GM12892 (cell line): ENCODE measurements at regions not wholly inside any gene's neighbourhood (a gene's known extent, or its start where the extent isn't known, plus 50 kb on each side); places are given as distances from the start of the nearest gene placed in this dataset.

ENCODE experiments used
- DNase-seq: peaks from one replicate; pipeline ENCODE4 v3.0.0; 2011; ENCODE audit not compliant: insufficient read length
- FAIRE-seq: peaks from 2 replicates; lab custom pipeline; 2011; peaks lifted over from hg19 to GRCh38; lab: Jason Lieb, UNC
- POLR2A ChIP-seq: IDR thresholded peaks from 2 replicates; pipeline ENCODE4 v1.6.1; 2011; ENCODE audit warnings: low read depth, low read length, control low read depth
- POLR2AphosphoS5 ChIP-seq: IDR thresholded peaks from 2 replicates; pipeline ENCODE4 v1.6.1; 2011; ENCODE audit warnings: low read depth, low read length, control low read depth
- TAF1 ChIP-seq: IDR thresholded peaks from 2 replicates; pipeline ENCODE4 v1.6.1; 2011; ENCODE audit warnings: low read depth, mild to moderate bottlenecking, control low read depth, low read length, borderline replicate concordance

DNA sequence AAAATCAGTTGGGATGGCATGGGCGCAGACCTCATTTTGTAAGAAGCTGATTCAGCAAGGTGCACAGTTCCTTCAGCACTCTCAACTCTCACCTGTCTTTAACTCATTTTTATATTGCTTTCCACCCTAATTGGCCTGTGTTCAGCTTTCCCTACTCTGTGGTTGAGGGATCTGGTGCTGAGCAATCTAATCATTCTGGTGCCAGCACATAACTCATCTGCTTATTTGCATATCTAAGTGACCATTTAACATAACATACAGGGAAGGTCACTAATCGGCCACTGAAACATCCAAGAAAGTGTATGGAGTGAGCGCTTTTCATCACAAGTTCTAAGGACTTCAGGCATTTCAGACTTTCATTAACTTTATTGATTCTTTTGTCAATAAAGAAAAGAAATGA, 303.4 kb upstream of the ROPN1 start:
- FAIRE-seq (no peak), DNase-seq (no peak)
- no peak for TF ChIP-seq TAF1
- TF ChIP-seq POLR2A: no peak
- no peak for TF ChIP-seq POLR2AphosphoS5

DNA sequence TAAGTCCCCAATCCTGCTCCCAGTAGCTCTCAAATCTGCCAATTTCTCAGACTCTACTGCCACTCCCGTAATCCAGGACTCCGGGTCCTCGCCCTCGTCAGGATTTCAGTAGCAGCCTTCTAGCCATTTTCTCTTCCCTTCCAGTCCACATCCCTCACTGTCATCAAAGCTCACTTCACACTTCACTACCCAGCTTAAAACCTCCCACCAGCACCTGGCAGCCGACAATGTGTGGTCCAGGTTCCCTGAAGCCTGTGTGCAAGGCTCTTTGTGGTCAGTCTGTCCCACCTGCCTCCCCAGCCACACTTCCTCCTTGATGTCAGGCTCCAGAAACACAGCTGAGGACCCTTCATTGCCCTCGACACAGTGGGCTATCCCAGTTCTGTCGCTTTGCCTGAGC, 304.5 kb upstream of the ROPN1 start:
- TF ChIP-seq POLR2A (no peak), TAF1 (no peak)
- no peak for FAIRE-seq
- DNase-seq: no peak

DNA sequence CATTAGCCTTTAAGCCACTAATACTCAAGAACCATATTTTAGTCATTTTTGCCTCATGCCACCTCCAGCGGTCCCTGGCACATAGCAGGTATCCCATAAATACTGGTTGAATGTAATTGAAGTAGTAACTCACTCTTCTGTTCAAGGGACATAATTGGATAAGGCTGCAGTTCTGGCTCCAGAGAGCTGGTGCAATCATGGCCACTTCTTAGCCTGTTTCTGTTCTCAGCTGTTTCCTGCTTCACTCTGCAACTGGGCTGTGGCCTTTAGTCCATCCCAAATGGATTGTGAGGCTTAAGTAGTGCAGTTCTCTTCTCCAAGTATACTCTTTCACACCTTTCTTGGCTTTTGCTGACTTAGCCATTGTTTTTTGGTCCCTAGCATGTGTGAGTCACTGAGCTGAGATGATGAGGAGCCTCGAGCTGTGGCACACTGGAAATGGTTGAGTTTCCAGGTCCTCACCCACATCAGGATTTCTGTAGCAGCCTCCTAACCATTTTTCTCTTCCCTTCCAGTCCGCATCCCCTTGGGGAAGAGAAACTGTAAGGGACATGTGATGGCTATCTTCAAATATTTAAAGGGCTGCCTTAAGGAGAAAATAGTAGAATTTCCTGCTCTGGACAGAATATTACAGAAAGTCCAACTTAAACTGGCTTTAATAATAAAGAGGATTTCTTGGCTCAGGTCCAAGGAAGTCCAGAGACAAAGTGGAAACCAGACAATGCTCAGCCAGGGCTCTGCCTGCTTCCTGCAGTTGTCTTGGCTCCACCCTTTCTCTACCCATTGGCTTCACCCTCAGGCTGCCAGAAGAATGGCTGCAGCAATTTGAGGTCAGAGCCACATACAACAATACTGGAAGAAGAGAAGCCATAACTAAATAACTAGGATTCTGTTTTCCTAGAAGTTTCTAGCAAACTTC, 305.4 kb upstream of the ROPN1 start:
- no peak for DNase-seq
- TF ChIP-seq TAF1 (no peak), POLR2AphosphoS5 (no peak), POLR2A (no peak)
- FAIRE-seq: no peak

GRCh38 chr3:124298301-124298700, 306.4 kb upstream of the ROPN1 start:
- DNase-seq: no peak
- no peak for TF ChIP-seq TAF1
- no peak for TF ChIP-seq POLR2AphosphoS5
- no peak for TF ChIP-seq POLR2A
- FAIRE-seq: no peak

DNA sequence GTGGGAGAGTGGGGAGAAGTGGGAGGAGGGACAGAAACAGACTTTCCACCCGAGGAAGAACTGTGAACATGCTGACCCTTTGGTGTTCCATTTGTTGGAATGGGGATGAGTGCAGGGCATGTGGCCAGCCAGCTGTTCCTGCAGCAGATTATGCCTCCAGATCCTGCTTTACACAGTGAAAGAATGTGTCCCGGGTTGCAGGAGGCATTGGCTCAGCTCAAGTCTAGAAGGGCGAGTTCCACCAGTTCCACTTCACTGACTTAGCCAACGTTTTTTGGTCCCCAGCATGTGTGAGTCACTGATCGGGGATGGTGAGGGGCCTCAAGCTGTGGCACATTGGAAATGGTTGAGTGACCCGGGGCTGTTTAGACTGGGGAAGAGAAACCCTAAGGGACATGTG, 307.0 kb upstream of the ROPN1 start:
- DNase-seq (no peak), FAIRE-seq (peak; percentile 9)
- no peak for TF ChIP-seq POLR2AphosphoS5
- no peak for TF ChIP-seq POLR2A
- no peak for TF ChIP-seq TAF1

GRCh38 chr3:124299831-124300230, 307.9 kb upstream of the ROPN1 start:
- no peak for TF ChIP-seq TAF1
- TF ChIP-seq POLR2AphosphoS5: no peak
- no peak for TF ChIP-seq POLR2A
- FAIRE-seq: no peak
- no peak for DNase-seq

GRCh38 chr3:124300416-124300815, 308.5 kb upstream of the ROPN1 start:
- FAIRE-seq (no peak), DNase-seq (no peak)
- TF ChIP-seq POLR2A (no peak), TAF1 (no peak), POLR2AphosphoS5 (no peak)

DNA sequence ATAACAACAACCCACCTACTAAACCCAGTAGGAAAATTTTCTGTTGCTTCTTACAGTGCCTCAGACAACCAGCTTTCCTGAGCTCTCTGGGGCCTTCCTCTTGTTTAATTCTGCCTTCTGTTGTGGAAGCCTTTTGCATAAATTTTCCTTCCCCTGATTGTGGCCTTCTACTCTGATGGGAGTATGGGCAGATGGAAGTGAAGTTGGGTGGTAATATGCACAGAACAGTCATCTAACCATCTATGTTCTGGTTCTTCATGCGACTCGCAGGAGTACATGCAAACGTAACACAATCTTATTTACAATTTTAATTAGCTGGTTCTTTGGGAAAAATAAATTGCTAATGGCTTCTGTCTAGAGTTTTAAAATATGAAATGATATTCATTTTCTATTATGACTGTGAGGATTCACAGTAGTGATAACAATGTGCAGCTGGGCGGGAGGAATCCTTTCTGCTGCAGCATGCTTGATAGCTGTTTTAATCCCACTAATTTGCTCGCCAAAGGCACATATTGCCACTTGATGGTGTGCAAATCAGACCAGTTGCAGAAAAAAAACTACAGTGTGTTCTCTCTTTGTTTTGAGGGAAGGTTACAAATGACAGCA, 311.5 kb upstream of the ROPN1 start:
- TF ChIP-seq POLR2A (no peak), POLR2AphosphoS5 (no peak), TAF1 (no peak)
- no peak for FAIRE-seq
- DNase-seq: no peak

DNA sequence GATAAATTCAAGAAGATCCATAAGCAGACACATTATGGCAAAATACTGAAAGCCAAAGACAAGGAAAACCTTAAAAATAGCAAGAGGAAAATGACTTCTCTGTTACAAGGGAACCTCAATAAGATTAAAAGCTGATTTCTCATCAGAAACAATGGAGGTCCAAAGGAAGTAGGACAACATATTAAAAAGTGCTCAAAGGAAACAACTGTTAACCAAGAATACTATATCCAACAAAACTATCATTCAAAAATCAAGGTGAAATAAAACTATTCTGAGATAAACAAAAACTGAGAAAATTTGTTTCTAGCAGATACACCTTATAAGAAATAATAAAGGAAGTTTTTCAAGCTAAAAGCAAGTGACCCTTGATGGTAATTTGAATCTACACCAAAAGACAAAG, 314.7 kb upstream of the ROPN1 start:
- FAIRE-seq (no peak), DNase-seq (no peak)
- no peak for TF ChIP-seq POLR2A
- TF ChIP-seq POLR2AphosphoS5: no peak
- TF ChIP-seq TAF1: no peak

DNA sequence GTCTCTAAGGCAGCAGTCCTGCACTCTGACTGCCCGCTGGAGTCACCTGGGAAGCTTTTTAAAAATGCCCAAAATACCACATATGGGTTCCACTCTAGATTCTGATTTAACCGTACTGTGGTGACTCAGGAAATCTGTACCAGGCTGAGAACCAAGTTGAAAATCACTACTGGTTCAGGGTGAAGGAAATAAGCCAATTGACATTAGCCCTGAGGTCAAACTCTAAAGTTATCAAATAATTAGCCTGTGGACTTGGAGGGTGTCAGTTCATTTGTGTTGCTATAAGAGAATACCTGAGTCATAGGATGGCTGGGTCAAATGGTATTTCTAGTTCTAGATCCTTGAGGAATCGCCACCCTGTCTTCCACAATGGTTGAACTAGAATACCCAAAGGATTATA, 321.7 kb upstream of the ROPN1 start:
- FAIRE-seq (no peak), DNase-seq (no peak)
- TF ChIP-seq TAF1 (no peak), POLR2AphosphoS5 (no peak), POLR2A (no peak)

- FAIRE-seq (peak; percentile 30), DNase-seq (no peak)
- no peak for TF ChIP-seq POLR2A
These were observed 323.5 kb upstream of the ROPN1 start for GRCh38 chr3:124315215-124316033.

- FAIRE-seq (no peak), DNase-seq (no peak)
- no peak for TF ChIP-seq POLR2A
- no peak for TF ChIP-seq TAF1
- no peak for TF ChIP-seq POLR2AphosphoS5
These were observed 324.0 kb upstream of the ROPN1 start for GRCh38 chr3:124316034-124316287.
